Left lung (tissue), 4 donors: ENCODE measurements at regions not wholly inside any gene's neighbourhood (a gene's known extent, or its start where the extent isn't known, plus 50 kb on each side); places are given as distances from the start of the nearest gene placed in this dataset.
"Not testable (repeated sequence)": the region's sequence is repeated elsewhere in the genome, so short reads cannot be mapped to it uniquely, and the experiment has no call there.

Experiments
- ATAC-seq: fragments of 200-7000 bp; cut with Tn5 transposase; one replicate; pipeline ENCODE4 v1.9.1; 2020; ENCODE audit warnings: moderate library complexity
- DNase-seq, 4 donors: peaks; one replicate each; pipeline ENCODE4 v3.0.0-alpha.2; 2013 to 2020
- H3K27ac ChIP-seq, 2 donors: fragments of 200-600 bp; sonication (generic) in 1 of 2; one replicate each; pipeline versions ENCODE4 v1.5.0 to v1.8.0; 2020 to 2021
- H3K27me3 ChIP-seq, 2 donors: fragments of 200-600 bp; sonication (generic) in 1 of 2; one replicate each; pipeline versions ENCODE4 v1.5.0 to v1.8.0; 2020 to 2021
- H3K36me3 ChIP-seq, 2 donors: fragments of 200-600 bp; sonication (generic) in 1 of 2; one replicate each; pipeline versions ENCODE4 v1.5.0 to v1.8.0; 2020 to 2021
- H3K4me1 ChIP-seq, 2 donors: fragments of 200-600 bp; one replicate each; pipeline ENCODE4 v1.8.0; 2021
- H3K4me3 ChIP-seq, 2 donors: fragments of 200-600 bp; sonication (generic) in 1 of 2; one replicate each; pipeline versions ENCODE4 v1.5.0 to v1.8.0; 2020 to 2021; ENCODE audit warnings: mild to moderate bottlenecking in 1 of 2
- H3K9me3 ChIP-seq, 2 donors: fragments of 200-600 bp; sonication (generic) in 1 of 2; one replicate each; pipeline versions ENCODE4 v1.5.0 to v1.8.0; 2020 to 2021
- CTCF ChIP-seq, 2 donors: fragments of 200-600 bp; sonication (generic) in 1 of 2; IDR thresholded peaks; one replicate each; pipeline versions ENCODE4 v1.5.0 to v1.8.0; 2021; ENCODE audit warnings: antibody characterized with exemption in 2 of 2
- intact Hi-C, 2 donors: fragments of 100-400 bp; cut with DNase I; formaldehyde crosslinking; loops; one replicate each; pipeline versions ENCODE4 v1.11.2 to v1.14.2; 2022
- donor health status: DM: no; HTN: yes; CAD: no.
- donor health status: DM: no; HTN: no; CAD: no.

- no peak for TF ChIP-seq CTCF (IDR thresholded peaks at IDR 0.05)
- intact Hi-C loops, result no loop called here
- Histone ChIP-seq H3K4me1 (no peaks in the 10 kb centered on the region), H3K27ac (no peak overlapping the region), H3K36me3 (no peaks in the 10 kb centered on the region), H3K27me3 (no peaks in the 10 kb centered on the region), H3K9me3 (no peaks in the 10 kb centered on the region), H3K4me3 (no peak overlapping the region)
- ATAC-seq, result no peak
- DNase-seq, result no peak
Observed at GRCh38 chr16:27600381-27600780, 50.4 kb downstream of the KATNIP start.

GRCh38 chr16:27602103-27602502 lies 52.2 kb downstream of the KATNIP start:
- H3K36me3 ChIP-seq, result no peaks in the 10 kb centered on the region
- no peaks in the 10 kb centered on the region for H3K27me3 ChIP-seq
- DNase-seq, result no peak
- no peak overlapping the region for H3K4me3 ChIP-seq
- H3K9me3 ChIP-seq, result no peaks in the 10 kb centered on the region
- no peaks in the 10 kb centered on the region for H3K4me1 ChIP-seq
- no peak for ATAC-seq
- intact Hi-C loops, result no loop called here
- H3K27ac ChIP-seq, result no peak overlapping the region
- TF ChIP-seq CTCF (IDR thresholded peaks at IDR 0.05), result no peak

DNA sequence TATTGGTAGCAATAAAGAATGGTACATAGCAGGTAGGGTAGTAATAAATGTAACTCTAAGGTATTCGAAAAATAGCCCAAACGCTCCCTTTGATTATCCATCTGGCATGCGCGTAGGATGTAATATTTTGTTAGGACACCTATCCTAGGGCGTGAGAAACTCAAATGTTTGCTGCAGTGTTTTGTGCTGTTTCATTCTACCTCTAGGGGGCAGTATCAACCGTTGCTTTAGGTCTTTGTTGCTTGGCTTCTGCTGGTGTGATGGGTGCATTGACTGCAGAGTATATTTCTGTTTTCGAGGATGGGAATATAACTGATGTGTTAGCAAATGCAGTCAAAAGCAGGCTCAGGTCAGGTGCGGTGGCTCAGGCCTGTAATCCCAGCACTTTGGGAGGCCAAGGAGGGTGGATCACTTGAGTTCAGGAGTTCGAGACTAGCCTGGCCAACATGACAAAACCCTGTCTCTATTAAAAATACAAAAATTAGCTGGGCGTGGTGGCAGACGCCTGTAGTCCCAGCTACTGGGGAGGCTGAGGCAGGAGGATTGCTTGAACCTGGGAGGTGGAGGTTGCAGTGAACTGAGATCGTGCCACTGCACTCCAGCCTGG lies 55.7 kb downstream of the KATNIP start:
- H3K27ac ChIP-seq, H3K4me3 ChIP-seq, H3K9me3 ChIP-seq, H3K27me3 ChIP-seq, intact Hi-C loops, H3K4me1 ChIP-seq, H3K36me3 ChIP-seq: not testable (repeated sequence)
- DNase-seq, result peak in 2 of 4 donors; percentile 32 to 64
- TF ChIP-seq CTCF (IDR thresholded peaks at IDR 0.05), result peak; percentile 48 to 50
- ATAC-seq, result peak; percentile 53

GRCh38 chr16:27611340-27611739 lies 61.4 kb downstream of the KATNIP start:
- intact Hi-C loops, result no loop called here
- Histone ChIP-seq H3K4me3 (no peak overlapping the region), H3K27ac (no peak overlapping the region), H3K9me3 (no peaks in the 10 kb centered on the region), H3K27me3 (no peaks in the 10 kb centered on the region), H3K36me3 (no peaks in the 10 kb centered on the region), H3K4me1 (no peaks in the 10 kb centered on the region)
- ATAC-seq, result no peak
- no peak for DNase-seq
- no peak for TF ChIP-seq CTCF (IDR thresholded peaks at IDR 0.05)

DNA sequence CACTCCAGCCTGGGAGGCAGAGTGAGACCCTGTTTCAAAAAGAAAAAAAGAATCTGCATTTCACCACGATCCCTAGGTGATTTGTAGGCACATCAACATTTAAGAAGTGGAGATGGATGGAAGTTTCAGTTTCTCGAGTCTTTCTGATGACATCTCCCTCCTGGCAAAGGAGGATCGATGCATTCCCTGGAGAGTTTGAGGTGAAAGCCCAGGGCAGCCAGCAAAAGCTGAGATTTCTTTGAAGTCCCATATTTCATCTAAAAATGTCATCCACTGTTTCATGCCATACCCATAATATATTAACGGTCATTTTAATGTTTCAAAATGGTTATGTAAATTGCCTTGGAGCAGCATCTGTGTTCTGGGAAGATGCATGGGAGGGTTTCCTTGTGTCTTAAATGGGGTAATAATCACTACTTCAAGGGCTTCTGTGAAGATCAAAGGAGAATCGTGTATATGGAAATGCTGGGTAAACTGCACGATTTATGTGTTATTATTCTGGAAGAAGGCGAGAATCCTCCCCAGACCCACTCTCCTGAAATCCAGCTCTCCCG lies 63.4 kb downstream of the KATNIP start:
- ATAC-seq (no peak), DNase-seq (no peak)
- H3K9me3 ChIP-seq, result no peaks in the 10 kb centered on the region
- no peaks in the 10 kb centered on the region for H3K27me3 ChIP-seq
- H3K4me1 ChIP-seq, result no peaks in the 10 kb centered on the region
- TF ChIP-seq CTCF (IDR thresholded peaks at IDR 0.05), result no peak
- H3K27ac ChIP-seq, result no peak overlapping the region
- H3K4me3 ChIP-seq, result no peak overlapping the region
- intact Hi-C loops, result no loop called here
- peaks cover 0 to 2% of the 10 kb centered on the region in 2 donors for H3K36me3 ChIP-seq
